C4-2B (cell line): ENCODE measurements at regions not wholly inside any gene's neighbourhood (a gene's known extent, or its start where the extent isn't known, plus 50 kb on each side); places are given as distances from the start of the nearest gene placed in this dataset.
"Not testable (repeated sequence)": the region's sequence is repeated elsewhere in the genome, so short reads cannot be mapped to it uniquely, and the experiment has no call there.

Experiments used
- H3K27ac ChIP-seq: fragments of 450-650 bp; 2 replicates; pipeline ENCODE4 v1.5.1; 2017
- CTCF ChIP-seq: fragments of 450-650 bp; conservative IDR thresholded peaks from 2 replicates; pipeline ENCODE4 v1.5.1; 2017; ENCODE audit warnings: mild to moderate bottlenecking
- ZFX ChIP-seq: fragments of 450-650 bp; IDR thresholded peaks from 2 replicates; pipeline ENCODE4 v1.6.1; 2017

GRCh38 chr10:7043055-7043653, 367.7 kb downstream of the SFMBT2 start:
- no peak overlapping the region for H3K27ac ChIP-seq
- no peak for TF ChIP-seq ZFX
- no peak for TF ChIP-seq CTCF

- TF ChIP-seq CTCF = no peak
- no peak for TF ChIP-seq ZFX
Observed at GRCh38 chr10:7042419-7043054, 368.3 kb downstream of the SFMBT2 start.

GRCh38 chr10:7042000-7042399, 368.8 kb downstream of the SFMBT2 start:
- TF ChIP-seq ZFX (no peak), CTCF (no peak)
- no peak overlapping the region for H3K27ac ChIP-seq

More at GRCh38 chr10:7042419-7043054, 368.3 kb downstream of the SFMBT2 start:
- H3K27ac ChIP-seq = no peak overlapping the region

GRCh38 chr10:7040681-7041080, 370.2 kb downstream of the SFMBT2 start:
- no peak overlapping the region for H3K27ac ChIP-seq
- no peak for TF ChIP-seq ZFX
- TF ChIP-seq CTCF = no peak

- no peak for TF ChIP-seq CTCF
- no peak for TF ChIP-seq ZFX
- H3K27ac ChIP-seq = no peak overlapping the region
Observed at GRCh38 chr10:7039859-7040258, 371.0 kb downstream of the SFMBT2 start.

- no peak overlapping the region for H3K27ac ChIP-seq
- TF ChIP-seq CTCF = no peak
- no peak for TF ChIP-seq ZFX
Observed at GRCh38 chr10:7038416-7038815, 372.4 kb downstream of the SFMBT2 start.

GRCh38 chr10:7037434-7037833, 373.4 kb downstream of the SFMBT2 start:
- H3K27ac ChIP-seq = not testable (repeated sequence)

GRCh38 chr10:7036951-7037350, 373.9 kb downstream of the SFMBT2 start:
- TF ChIP-seq CTCF = no peak
- no peak for TF ChIP-seq ZFX
- H3K27ac ChIP-seq = no peak overlapping the region
